SH-SY5Y (cell line): ENCODE measurements at regions not wholly inside any gene's neighbourhood (a gene's known extent, or its start where the extent isn't known, plus 50 kb on each side); places are given as distances from the start of the nearest gene placed in this dataset.

Experiments
- GATA2 ChIP-seq: IDR thresholded peaks from 2 replicates; pipeline ENCODE4 v1.6.1; 2011; ENCODE audit warnings: mild to moderate bottlenecking, low read depth, low read length
- GATA3 ChIP-seq: IDR thresholded peaks from 2 replicates; pipeline ENCODE4 v1.6.1; 2011; ENCODE audit warnings: low read depth, mild to moderate bottlenecking, low read length, moderate library complexity

GRCh38 chr14:105911006-105911847 is 384.8 kb downstream of the TMEM121 start:
- TF ChIP-seq GATA3 = no peak
- TF ChIP-seq GATA2 = no peak
